Ishikawa (cell line): ENCODE measurements at regions not wholly inside any gene's neighbourhood (a gene's known extent, or its start where the extent isn't known, plus 50 kb on each side); places are given as distances from the start of the nearest gene placed in this dataset.

Experiments used
- CEBPB ChIP-seq: IDR thresholded peaks from 2 replicates; pipeline ENCODE4 v1.6.1; 2012
- CREB1 ChIP-seq: IDR thresholded peaks from 2 replicates; pipeline ENCODE4 v1.6.1; 2012; ENCODE audit warnings: low read depth
- EP300 ChIP-seq: IDR thresholded peaks from 2 replicates; pipeline ENCODE4 v1.6.1; 2012; ENCODE audit warnings: borderline replicate concordance
- NFIC ChIP-seq: IDR thresholded peaks from 2 replicates; pipeline ENCODE4 v1.6.1; 2012
- RAD21 ChIP-seq: IDR thresholded peaks from 2 replicates; pipeline ENCODE4 v1.6.1; 2012; ENCODE audit warnings: low read depth
- TAF1 ChIP-seq: IDR thresholded peaks from 2 replicates; pipeline ENCODE4 v1.6.1; 2012; ENCODE audit warnings: low read depth, mild to moderate bottlenecking
- TCF12 ChIP-seq: IDR thresholded peaks from 2 replicates; pipeline ENCODE4 v1.6.1; 2012; ENCODE audit warnings: low read depth
- TF ChIP-seq, protein P1 (sequence below): IDR thresholded peaks from 2 replicates; pipeline ENCODE4 v1.6.1; 2012; ENCODE audit warnings: low read depth, mild to moderate bottlenecking
- TF ChIP-seq, protein P2 (sequence below): IDR thresholded peaks from 2 replicates; pipeline ENCODE4 v1.6.1; 2012

DNA sequence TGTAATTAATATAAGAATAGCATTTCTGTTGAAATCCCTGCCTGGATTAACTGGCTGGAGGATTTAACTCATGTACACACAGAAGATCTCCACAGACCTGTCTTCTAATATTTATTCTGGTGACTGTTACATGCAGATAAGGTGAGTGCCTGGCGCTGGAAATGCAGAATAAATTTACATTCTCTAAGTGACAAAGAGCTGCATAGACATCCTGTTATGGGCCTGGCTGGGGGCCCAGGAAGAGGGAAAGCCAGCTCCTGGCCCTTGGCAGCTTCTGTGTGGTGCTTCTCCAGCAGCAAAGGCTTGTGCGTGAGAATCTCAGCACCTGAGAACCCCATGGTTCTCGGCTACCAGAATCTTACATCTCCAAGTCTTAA is 446.6 kb downstream of the PTPRU start:
- TF ChIP-seq, protein P1, sequence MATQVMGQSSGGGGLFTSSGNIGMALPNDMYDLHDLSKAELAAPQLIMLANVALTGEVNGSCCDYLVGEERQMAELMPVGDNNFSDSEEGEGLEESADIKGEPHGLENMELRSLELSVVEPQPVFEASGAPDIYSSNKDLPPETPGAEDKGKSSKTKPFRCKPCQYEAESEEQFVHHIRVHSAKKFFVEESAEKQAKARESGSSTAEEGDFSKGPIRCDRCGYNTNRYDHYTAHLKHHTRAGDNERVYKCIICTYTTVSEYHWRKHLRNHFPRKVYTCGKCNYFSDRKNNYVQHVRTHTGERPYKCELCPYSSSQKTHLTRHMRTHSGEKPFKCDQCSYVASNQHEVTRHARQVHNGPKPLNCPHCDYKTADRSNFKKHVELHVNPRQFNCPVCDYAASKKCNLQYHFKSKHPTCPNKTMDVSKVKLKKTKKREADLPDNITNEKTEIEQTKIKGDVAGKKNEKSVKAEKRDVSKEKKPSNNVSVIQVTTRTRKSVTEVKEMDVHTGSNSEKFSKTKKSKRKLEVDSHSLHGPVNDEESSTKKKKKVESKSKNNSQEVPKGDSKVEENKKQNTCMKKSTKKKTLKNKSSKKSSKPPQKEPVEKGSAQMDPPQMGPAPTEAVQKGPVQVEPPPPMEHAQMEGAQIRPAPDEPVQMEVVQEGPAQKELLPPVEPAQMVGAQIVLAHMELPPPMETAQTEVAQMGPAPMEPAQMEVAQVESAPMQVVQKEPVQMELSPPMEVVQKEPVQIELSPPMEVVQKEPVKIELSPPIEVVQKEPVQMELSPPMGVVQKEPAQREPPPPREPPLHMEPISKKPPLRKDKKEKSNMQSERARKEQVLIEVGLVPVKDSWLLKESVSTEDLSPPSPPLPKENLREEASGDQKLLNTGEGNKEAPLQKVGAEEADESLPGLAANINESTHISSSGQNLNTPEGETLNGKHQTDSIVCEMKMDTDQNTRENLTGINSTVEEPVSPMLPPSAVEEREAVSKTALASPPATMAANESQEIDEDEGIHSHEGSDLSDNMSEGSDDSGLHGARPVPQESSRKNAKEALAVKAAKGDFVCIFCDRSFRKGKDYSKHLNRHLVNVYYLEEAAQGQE = no peak
- TF ChIP-seq TAF1 (no peak), TCF12 (no peak), RAD21 (no peak), CEBPB (no peak), CREB1 (no peak), NFIC (no peak), EP300 (no peak)
- TF ChIP-seq, protein P2, sequence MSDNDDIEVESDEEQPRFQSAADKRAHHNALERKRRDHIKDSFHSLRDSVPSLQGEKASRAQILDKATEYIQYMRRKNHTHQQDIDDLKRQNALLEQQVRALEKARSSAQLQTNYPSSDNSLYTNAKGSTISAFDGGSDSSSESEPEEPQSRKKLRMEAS = no peak
